Astrocyte of the cerebellum (primary cell): ENCODE measurements at regions not wholly inside any gene's neighbourhood (a gene's known extent, or its start where the extent isn't known, plus 50 kb on each side); places are given as distances from the start of the nearest gene placed in this dataset.

ENCODE experiments used
- DNase-seq: peaks from one replicate; pipeline ENCODE4 v3.0.0-alpha.2; 2011; ENCODE audit warnings: low read depth
- H3K4me3 ChIP-seq: 2 replicates; pipeline ENCODE4 v1.5.1; 2011; ENCODE audit warnings: mild to moderate bottlenecking, low read depth, low read length, moderate library complexity
- CTCF ChIP-seq: IDR thresholded peaks from 2 replicates; pipeline ENCODE4 v1.5.1; 2012; ENCODE audit warnings: low read length, low read depth, moderate library complexity, mild to moderate bottlenecking; ENCODE audit errors: missing control alignments
- in situ Hi-C: cut with HindIII; loops from 2 replicates; pipeline ENCODE4 v1.10.0; 2017; ENCODE audit warnings: low sequenced_read_pairs

DNA sequence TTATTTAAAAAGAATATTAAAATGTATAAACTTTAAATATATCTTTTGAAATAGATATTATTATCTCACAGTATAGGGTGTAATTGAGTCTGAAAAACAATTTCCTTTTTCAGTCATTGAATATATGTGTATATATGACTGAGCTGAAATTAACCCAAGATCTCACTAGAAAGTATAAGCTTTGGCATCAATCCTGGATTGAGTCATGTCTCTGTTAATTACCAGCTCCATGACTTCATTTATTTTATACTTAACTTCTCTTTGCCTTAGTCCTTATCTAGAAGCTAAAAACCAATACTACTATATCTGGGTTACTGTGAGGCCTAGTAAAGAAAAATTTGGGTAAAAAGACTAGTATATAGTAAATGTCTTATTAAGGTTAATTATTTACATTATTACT lies 1020.3 kb downstream of the LRFN5 start:
- DNase-seq: no peak
- TF ChIP-seq CTCF: no peak
- no peak overlapping the region for H3K4me3 ChIP-seq
- in situ Hi-C loops: no loop called here

- DNase-seq: no peak
- no peak for TF ChIP-seq CTCF
- H3K4me3 ChIP-seq: no peak overlapping the region
- in situ Hi-C loops: no loop called here
These were observed 1018.5 kb downstream of the LRFN5 start for GRCh38 chr14:42624980-42625761.

DNA sequence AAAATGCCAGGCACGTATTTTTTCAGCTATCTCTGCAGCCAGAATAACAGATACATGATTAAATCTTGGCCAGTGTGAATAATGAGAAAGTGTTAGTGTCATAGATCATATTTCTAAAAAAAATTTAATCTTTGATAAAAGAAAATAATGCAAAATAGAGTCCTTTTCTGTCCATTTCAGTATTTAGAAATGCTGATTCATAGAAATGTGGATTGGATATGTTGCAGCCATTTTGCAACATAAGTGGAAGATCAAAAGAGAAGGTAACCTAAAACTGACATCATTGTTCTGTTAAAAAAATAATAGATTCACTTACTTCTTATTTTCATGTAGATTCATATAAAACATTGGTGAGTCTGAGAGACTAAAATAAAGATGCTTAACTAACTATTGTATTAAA lies 1010.3 kb downstream of the LRFN5 start:
- no peak for DNase-seq
- in situ Hi-C loops: no loop called here
- H3K4me3 ChIP-seq: no peak overlapping the region
- TF ChIP-seq CTCF: no peak

DNA sequence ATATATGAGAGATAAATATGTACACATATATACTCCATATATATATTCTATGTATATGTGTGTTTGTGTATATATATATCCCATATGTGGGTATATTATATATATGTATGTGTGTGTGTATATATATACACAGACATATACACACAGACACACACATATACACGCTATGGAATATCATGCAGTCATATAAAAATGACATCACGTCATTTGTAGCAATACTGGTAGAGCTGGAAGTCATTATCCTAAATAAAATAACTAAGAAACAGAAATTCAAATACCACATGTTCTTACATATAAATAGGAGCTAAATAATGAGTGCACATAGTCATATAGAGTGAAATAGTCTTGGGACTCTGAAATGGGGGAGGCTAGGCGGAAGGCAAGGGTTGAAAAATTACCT lies 1000.2 kb downstream of the LRFN5 start:
- in situ Hi-C loops: no loop called here
- H3K4me3 ChIP-seq: no peak overlapping the region
- no peak for TF ChIP-seq CTCF
- no peak for DNase-seq

DNA sequence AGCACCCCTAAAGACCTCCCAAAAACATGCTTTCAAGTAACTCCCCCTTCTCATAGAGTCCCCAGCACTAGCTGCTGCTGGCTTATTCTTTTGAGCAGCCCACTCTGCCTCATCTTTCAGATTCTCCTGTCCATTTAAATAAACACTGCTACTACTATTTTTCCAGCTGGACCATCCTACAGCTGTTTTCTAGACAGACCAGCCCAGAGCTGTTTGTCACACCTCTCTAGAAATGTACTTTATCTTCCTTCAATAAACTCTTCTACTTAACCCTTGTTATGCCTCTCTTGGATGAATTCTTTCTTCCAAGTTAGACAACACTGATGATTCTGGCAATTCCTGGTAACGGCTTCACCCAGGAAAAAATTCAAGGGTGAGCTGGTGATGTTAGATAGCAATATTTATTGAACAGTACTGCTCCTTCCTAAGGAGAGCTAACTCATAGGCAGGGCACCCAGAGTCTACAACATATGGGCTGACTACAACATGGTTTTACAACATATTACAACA lies 995.7 kb downstream of the LRFN5 start:
- no peak for DNase-seq
- no peak overlapping the region for H3K4me3 ChIP-seq
- no peak for TF ChIP-seq CTCF
- in situ Hi-C loops: no loop called here

DNA sequence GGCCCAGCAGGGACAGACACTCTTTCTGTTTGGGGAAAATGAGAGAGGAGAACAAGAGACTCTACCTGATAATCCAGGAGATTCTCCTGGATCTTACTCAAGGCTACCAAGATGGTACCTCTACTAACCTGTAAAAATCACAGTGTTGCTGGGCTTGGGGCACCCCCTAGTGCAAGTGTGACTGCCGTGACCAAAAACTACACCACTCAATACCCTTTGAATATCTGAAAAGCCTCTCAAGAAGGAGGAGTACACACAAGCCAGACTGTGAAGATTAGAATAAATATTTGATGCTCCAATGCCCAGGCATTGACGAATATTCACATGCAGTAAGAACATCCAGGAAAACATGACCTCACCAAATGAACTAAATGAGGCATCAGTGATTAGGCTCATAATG lies 965.4 kb downstream of the LRFN5 start:
- in situ Hi-C loops: no loop called here
- TF ChIP-seq CTCF: no peak
- DNase-seq: no peak
- H3K4me3 ChIP-seq: no peak overlapping the region
